Right cardiac atrium (tissue), 5 donors: ENCODE measurements at regions not wholly inside any gene's neighbourhood (a gene's known extent, or its start where the extent isn't known, plus 50 kb on each side); places are given as distances from the start of the nearest gene placed in this dataset.
"Not testable (repeated sequence)": the region's sequence is repeated elsewhere in the genome, so short reads cannot be mapped to it uniquely, and the experiment has no call there.

Experiments
- ATAC-seq, 2 donors: fragments of 200-7000 bp; cut with Tn5 transposase; one replicate each; pipeline versions ENCODE4 v1.8.0 to v1.9.1; 2020; ENCODE audit warnings: moderate library complexity in 2 of 2, mild to moderate bottlenecking in 1 of 2
- DNase-seq, 3 donors: peaks; one replicate each; pipeline ENCODE4 v3.0.0-alpha.2; 2020
- H3K27ac ChIP-seq: one replicate; pipeline ENCODE4 v1.5.1; 2013; ENCODE audit warnings: mild to moderate bottlenecking, low read length, control low read depth, moderate library complexity
- H3K27me3 ChIP-seq: one replicate; pipeline ENCODE4 v1.6.1; 2013; ENCODE audit not compliant: control insufficient read depth, insufficient read depth
- H3K4me1 ChIP-seq: one replicate; pipeline ENCODE4 v1.6.1; 2013; ENCODE audit warnings: low read length; ENCODE audit not compliant: control insufficient read depth, insufficient read depth
- H3K4me3 ChIP-seq: one replicate; pipeline ENCODE4 v1.5.1; 2013; ENCODE audit warnings: low read length, control low read depth
- H3K9me3 ChIP-seq: one replicate; pipeline ENCODE4 v1.6.1; 2013; ENCODE audit warnings: low read length; ENCODE audit not compliant: control insufficient read depth
- WGBS: extraction: QIAGEN DNeasy Blood & Tissue Kit; methylation state at CpG from one replicate; pipeline ENCODE4 v1.1.7; 2013; 5-methylcytosine and 5-hydroxymethylcytosine counted together
- intact Hi-C, 4 donors: fragments of 100-400 bp; cut with DNase I; formaldehyde crosslinking; loops; one replicate each; pipeline versions ENCODE4 v1.11.0 to v1.14.0; 2022 to 2023
- microRNA-seq, 2 donors: library from miRNA; unstranded; fragments of <30 nt; microRNA quantifications; one replicate each; pipeline ENCODE4 v1.2.0, GENCODE V29; 2020 to 2021
- donor health status: healthy with polysubstance abuse.
- donor health status: DM: no; HTN: yes; CAD: no.
- donor health status: DM: no; HTN: no; CAD: no.
- donor health status: DM: no; HTN: yes; CAD: no; lungs with severe emphysema.
- donor health status: DM: yes; HTN: yes; CAD: no.

GRCh38 chr21:23153842-23154241, 2155.6 kb downstream of the NCAM2 start:
- ATAC-seq, H3K27ac ChIP-seq, H3K4me1 ChIP-seq, H3K9me3 ChIP-seq, intact Hi-C loops, H3K4me3 ChIP-seq, H3K27me3 ChIP-seq: not testable (repeated sequence)
- peak in 1 of 3 donors; percentile 9 for DNase-seq
- WGBS = 85% methylated on average over 3 of the region's 3 CpGs

GRCh38 chr21:23155281-23155680, 2157.1 kb downstream of the NCAM2 start:
- no peaks in the 10 kb centered on the region for H3K4me1 ChIP-seq
- no peak overlapping the region for H3K27ac ChIP-seq
- intact Hi-C loops = no loop called here
- ATAC-seq = no peak
- H3K9me3 ChIP-seq = no peaks in the 10 kb centered on the region
- H3K4me3 ChIP-seq = no peak overlapping the region
- no peak for DNase-seq
- H3K27me3 ChIP-seq = no peaks in the 10 kb centered on the region
- 89% methylated on average over 2 of the region's 2 CpGs for WGBS

GRCh38 chr21:23160914-23161313, 2162.7 kb downstream of the NCAM2 start:
- Histone ChIP-seq H3K27me3 (no peaks in the 10 kb centered on the region), H3K4me3 (no peak overlapping the region), H3K9me3 (no peaks in the 10 kb centered on the region), H3K27ac (no peak overlapping the region), H3K4me1 (no peaks in the 10 kb centered on the region)
- WGBS = 66% methylated on average over 1 of the region's 1 CpG
- ATAC-seq (no peak), DNase-seq (no peak)
- intact Hi-C loops = no loop called here

GRCh38 chr21:23162198-23162946, 2164.2 kb downstream of the NCAM2 start:
- WGBS = 31% methylated on average over 4 of the region's 4 CpGs
- no peak for ATAC-seq
- H3K4me1 ChIP-seq = no peaks in the 10 kb centered on the region

More at GRCh38 chr21:23162198-23162946, 2164.2 kb downstream of the NCAM2 start:
- Histone ChIP-seq H3K27me3 (no peaks in the 10 kb centered on the region), H3K4me3 (no peak overlapping the region), H3K27ac (no peak overlapping the region), H3K9me3 (no peaks in the 10 kb centered on the region)
- no peak for DNase-seq
- intact Hi-C loops = no loop called here

Small RNAs in the stretch of these regions (microRNA-seq; reads per million reads assigned to microRNA genes)
- gene MIR6130 = 0 reads per million in 2 donors
